T-cell (primary cell): ENCODE measurements at regions not wholly inside any gene's neighbourhood (a gene's known extent, or its start where the extent isn't known, plus 50 kb on each side); places are given as distances from the start of the nearest gene placed in this dataset.

ENCODE experiments used
- ATAC-seq, 4 experiments: fragments of 200-7000 bp in 3 of 4; fragments of 150-1000 bp in 1 of 4; cut with Tn5 transposase; replicated peaks in 1 of 4; 1 replicate in 3 of 4; 2 replicates in 1 of 4; pipeline ENCODE4 v1.10.0; 2021; ENCODE audit warnings: moderate library complexity in 3 of 4, mild to moderate bottlenecking in 2 of 4, moderate number of reproducible peaks in 1 of 4
- CTCF ChIA-PET, 2 donors: fragments of 300-600 bp; sonication (Branson Sonifier 250); formaldehyde crosslinking; loops; one replicate each; lab custom pipeline; 2022; ENCODE audit warnings: antibody characterized with exemption in 2 of 2; lab: Charles Lee
- POLR2A ChIA-PET, 2 donors: fragments of 300-600 bp; sonication (Branson Sonifier 250); formaldehyde crosslinking; loops; one replicate each; lab custom pipeline; 2022; ENCODE audit warnings: antibody characterized with exemption in 2 of 2; lab: Charles Lee
- DNase-seq, 35 experiments: peaks; one replicate each; pipeline versions ENCODE4 v3.0.0 to v3.0.0-alpha.2; 2013 to 2023
- H3K27ac ChIP-seq: one replicate; pipeline ENCODE4 v1.5.1; 2013; ENCODE audit warnings: low read length
- H3K27me3 ChIP-seq, 2 experiments: replicated peaks in 1 of 2; 1 replicate in 1 of 2; 2 replicates in 1 of 2; pipeline versions ENCODE4 v1.6.1 to v1.7.0; 2013; ENCODE audit warnings: low read length in 1 of 2, mixed read lengths in 1 of 2; ENCODE audit not compliant: control insufficient read depth in 2 of 2, insufficient read depth in 2 of 2; ENCODE audit errors: extremely low read depth in 1 of 2
- H3K36me3 ChIP-seq, 2 donors: 1 replicate in 1 of 2; 2 replicates in 1 of 2; pipeline versions ENCODE4 v1.6.1 to v1.7.0; 2013; ENCODE audit warnings: low read length in 1 of 2; ENCODE audit not compliant: control insufficient read depth in 2 of 2, insufficient read depth in 1 of 2; ENCODE audit errors: extremely low read depth in 1 of 2
- H3K4me1 ChIP-seq, 2 experiments: 1 replicate in 1 of 2; 2 replicates in 1 of 2; pipeline versions ENCODE4 v1.6.1 to v1.7.0; 2013; ENCODE audit warnings: low read length in 2 of 2, mixed read lengths in 1 of 2; ENCODE audit not compliant: insufficient read depth in 2 of 2, control insufficient read depth in 1 of 2; ENCODE audit errors: extremely low read depth in 1 of 2
- H3K4me3 ChIP-seq, 2 donors: 1 replicate in 1 of 2; 2 replicates in 1 of 2; pipeline versions ENCODE4 v1.5.1 to v1.7.0; 2013; ENCODE audit warnings: mild to moderate bottlenecking in 2 of 2, low read length in 1 of 2, moderate library complexity in 1 of 2; ENCODE audit not compliant: control insufficient read depth in 1 of 2; ENCODE audit errors: extremely low read depth in 1 of 2
- H3K9me3 ChIP-seq: 2 replicates; pipeline ENCODE4 v1.7.0; 2013
- H3K27ac Mint-ChIP-seq, 2 donors: one replicate each; pipeline ENCODE4 v1.8.0; 2020 to 2021; ENCODE audit warnings: mild to moderate bottlenecking in 2 of 2, mixed read lengths in 2 of 2
- H3K27me3 Mint-ChIP-seq, 2 donors: one replicate each; pipeline ENCODE4 v1.8.0; 2021 to 2022; ENCODE audit warnings: mixed read lengths in 2 of 2
- H3K36me3 Mint-ChIP-seq: one replicate; pipeline ENCODE4 v1.8.0; 2021; ENCODE audit warnings: mixed read lengths
- H3K4me1 Mint-ChIP-seq, 3 donors: one replicate each; pipeline ENCODE4 v1.8.0; 2020 to 2022; ENCODE audit warnings: mixed read lengths in 3 of 3, mild to moderate bottlenecking in 1 of 3
- H3K4me3 Mint-ChIP-seq, 3 donors: one replicate each; pipeline ENCODE4 v1.8.0; 2020 to 2022; ENCODE audit warnings: mild to moderate bottlenecking in 3 of 3, mixed read lengths in 3 of 3, moderate library complexity in 3 of 3
- H3K9me3 Mint-ChIP-seq, 3 donors: one replicate each; pipeline ENCODE4 v1.8.0; 2020 to 2022; ENCODE audit warnings: mixed read lengths in 3 of 3
- WGBS: methylation state at CpG from one replicate; pipeline ENCODE4 v1.1.5; 2013; ENCODE audit warnings: missing lambda C conversion rate; ENCODE audit not compliant: insufficient coverage; 5-methylcytosine and 5-hydroxymethylcytosine counted together

GRCh38 chr4:167537761-167538160 lies 303.5 kb upstream of the SPOCK3 start:
- Histone ChIP-seq H3K4me1 (no peaks in the 10 kb centered on the region), H3K36me3 (no peaks in the 10 kb centered on the region), H3K27me3 (no peaks in the 10 kb centered on the region), H3K9me3 (no peaks in the 10 kb centered on the region), H3K4me3 (no peak overlapping the region), H3K27ac (no peak overlapping the region)
- H3K4me1 Mint-ChIP-seq: no peaks in the 10 kb centered on the region
- ATAC-seq: no peak
- WGBS: no CpG with 5 or more reads among the region's 1 CpG
- ChIA-PET CTCF (no interaction called here), POLR2A (no interaction called here)
- no peak overlapping the region for H3K4me3 Mint-ChIP-seq
- no peak for DNase-seq
- H3K27me3 Mint-ChIP-seq: no peaks in the 10 kb centered on the region
- no peak overlapping the region for H3K27ac Mint-ChIP-seq
- H3K36me3 Mint-ChIP-seq: no peaks in the 10 kb centered on the region
- peaks cover 4 to 12% (median 6%) of the 10 kb centered on the region in 3 donors for H3K9me3 Mint-ChIP-seq

GRCh38 chr4:167541286-167541685 lies 307.0 kb upstream of the SPOCK3 start:
- Histone ChIP-seq H3K36me3 (no peaks in the 10 kb centered on the region), H3K27ac (no peak overlapping the region), H3K4me1 (no peaks in the 10 kb centered on the region), H3K9me3 (no peaks in the 10 kb centered on the region), H3K27me3 (no peaks in the 10 kb centered on the region), H3K4me3 (no peak overlapping the region)
- DNase-seq: no peak
- Mint-ChIP-seq H3K27me3 (no peaks in the 10 kb centered on the region), H3K36me3 (no peaks in the 10 kb centered on the region), H3K27ac (no peak overlapping the region), H3K4me3 (no peak overlapping the region), H3K4me1 (no peaks in the 10 kb centered on the region), H3K9me3 (peaks cover 8 to 15% (median 12%) of the 10 kb centered on the region in 3 donors)
- ChIA-PET POLR2A (no interaction called here), CTCF (interaction anchor here in 1 of 2 donors (0.6 kb wide), 1 partner anchor 515 kb away, joined by 3 read pairs; no protein-coding TSS in a partner anchor)
- ATAC-seq: no peak
- WGBS: 56% methylated on average over 1 of the region's 3 CpGs

GRCh38 chr4:167544391-167544790 lies 310.1 kb upstream of the SPOCK3 start:
- H3K4me3 Mint-ChIP-seq: no peak overlapping the region
- no peak overlapping the region for H3K27ac ChIP-seq
- no peaks in the 10 kb centered on the region for H3K36me3 Mint-ChIP-seq
- CTCF ChIA-PET: no interaction called here
- POLR2A ChIA-PET: no interaction called here
- no peaks in the 10 kb centered on the region for H3K27me3 Mint-ChIP-seq
- ATAC-seq: no peak
- H3K27ac Mint-ChIP-seq: no peak overlapping the region
- no peak overlapping the region for H3K4me3 ChIP-seq
- no peaks in the 10 kb centered on the region for H3K4me1 Mint-ChIP-seq
- no peaks in the 10 kb centered on the region for H3K36me3 ChIP-seq
- peaks cover 0 to 23% (median 8%) of the 10 kb centered on the region in 3 donors for H3K9me3 Mint-ChIP-seq
- no peaks in the 10 kb centered on the region for H3K27me3 ChIP-seq
- DNase-seq: no peak
- H3K9me3 ChIP-seq: no peaks in the 10 kb centered on the region
- H3K4me1 ChIP-seq: no peaks in the 10 kb centered on the region
- WGBS: 22% methylated on average over 1 of the region's 1 CpG

- DNase-seq: no peak
- H3K4me3 ChIP-seq: no peak overlapping the region
- no peaks in the 10 kb centered on the region for H3K4me1 ChIP-seq
- CTCF ChIA-PET: no interaction called here
- WGBS: no CpG with 5 or more reads among the region's 5 CpGs
- Mint-ChIP-seq H3K9me3 (peaks cover 11 to 24% (median 14%) of the 10 kb centered on the region in 3 donors), H3K4me3 (no peak overlapping the region), H3K27me3 (no peaks in the 10 kb centered on the region), H3K36me3 (no peaks in the 10 kb centered on the region), H3K27ac (no peak overlapping the region), H3K4me1 (no peaks in the 10 kb centered on the region)
- no peaks in the 10 kb centered on the region for H3K36me3 ChIP-seq
- no peaks in the 10 kb centered on the region for H3K27me3 ChIP-seq
- H3K9me3 ChIP-seq: no peaks in the 10 kb centered on the region
- POLR2A ChIA-PET: no interaction called here
- ATAC-seq: no peak
- H3K27ac ChIP-seq: no peak overlapping the region
These were observed 315.7 kb upstream of the SPOCK3 start for GRCh38 chr4:167550021-167550420.

GRCh38 chr4:167555338-167556022 lies 321.2 kb upstream of the SPOCK3 start:
- no peaks in the 10 kb centered on the region for H3K27me3 Mint-ChIP-seq
- H3K4me1 Mint-ChIP-seq: no peaks in the 10 kb centered on the region
- H3K27ac ChIP-seq: no peak overlapping the region
- H3K36me3 Mint-ChIP-seq: no peaks in the 10 kb centered on the region
- no peaks in the 10 kb centered on the region for H3K27me3 ChIP-seq
- H3K4me3 Mint-ChIP-seq: no peak overlapping the region
- no peak overlapping the region for H3K27ac Mint-ChIP-seq
- CTCF ChIA-PET: no interaction called here
- ATAC-seq (no peak), DNase-seq (no peak)
- peaks cover 12 to 39% (median 24%) of the 10 kb centered on the region in 3 donors for H3K9me3 Mint-ChIP-seq
- no peaks in the 10 kb centered on the region for H3K4me1 ChIP-seq
- H3K4me3 ChIP-seq: no peak overlapping the region
- 67% methylated on average over 1 of the region's 3 CpGs for WGBS
- POLR2A ChIA-PET: no interaction called here
- H3K36me3 ChIP-seq: no peaks in the 10 kb centered on the region
- H3K9me3 ChIP-seq: no peaks in the 10 kb centered on the region

- Mint-ChIP-seq H3K27me3 (no peaks in the 10 kb centered on the region), H3K9me3 (peaks cover 7 to 18% (median 14%) of the 10 kb centered on the region in 3 donors), H3K27ac (no peak overlapping the region), H3K4me1 (no peaks in the 10 kb centered on the region), H3K36me3 (no peaks in the 10 kb centered on the region), H3K4me3 (no peak overlapping the region)
- POLR2A ChIA-PET: no interaction called here
- Histone ChIP-seq H3K27me3 (no peaks in the 10 kb centered on the region), H3K4me3 (no peak overlapping the region), H3K36me3 (no peaks in the 10 kb centered on the region), H3K4me1 (no peaks in the 10 kb centered on the region), H3K9me3 (no peaks in the 10 kb centered on the region), H3K27ac (no peak overlapping the region)
- no CpG with 5 or more reads among the region's 2 CpGs for WGBS
- CTCF ChIA-PET: interaction anchor here in 1 of 2 donors (0.7 kb wide), 1 partner anchor 22 kb away, joined by 6 read pairs; no protein-coding TSS in a partner anchor
- DNase-seq (no peak), ATAC-seq (no peak)
These were observed 344.6 kb upstream of the SPOCK3 start for GRCh38 chr4:167578906-167579305.
